ENCODE measurements at regions not wholly inside any gene's neighbourhood (a gene's known extent, or its start where the extent isn't known, plus 50 kb on each side); places are given as distances from the start of the nearest gene placed in this dataset.

GRCh38 chr4:111499706-111500105 lies 645.5 kb upstream of the FAM241A start:
- no peak overlapping the region for H3K27ac ChIP-seq (ENCODE audit: low read depth in 1 of 2, low read length in 2 of 2)
- H3K9me3 ChIP-seq (ENCODE audit: control insufficient read depth in 4 of 4, low read length in 3 of 4) = no peaks in the 10 kb centered on the region
- H3K4me3 ChIP-seq (ENCODE audit: low read depth in 1 of 3, low read length in 3 of 3) = no peak overlapping the region
- TF ChIP-seq RAD21 (IDR thresholded peaks at IDR 0.05) (no peak), HNF4G (IDR thresholded peaks at IDR 0.05) (no peak), CTCF (IDR thresholded peaks at IDR 0.05; ENCODE audit: low read depth, low read length, missing input control) (no peak)
- H3K9ac ChIP-seq (ENCODE audit: low read depth in 1 of 2, low read length in 2 of 2) = no peak overlapping the region
- H3K4me1 ChIP-seq (ENCODE audit: control insufficient read depth in 4 of 4, insufficient read depth in 4 of 4, low read length in 3 of 4) = no peaks in the 10 kb centered on the region
- H3K36me3 ChIP-seq (ENCODE audit: control insufficient read depth in 4 of 4, insufficient read depth in 3 of 4, low read depth in 1 of 4, low read length in 3 of 4) = no peaks in the 10 kb centered on the region
- DNase-seq (ENCODE audit: low spot score) = no peak
- WGBS = 65% methylated on average over 1 of the region's 1 CpG
- no peaks in the 10 kb centered on the region for H3K27me3 ChIP-seq (ENCODE audit: control insufficient read depth in 4 of 4, insufficient read depth in 4 of 4, low read length in 3 of 4)

- H3K27ac ChIP-seq (ENCODE audit: low read depth in 1 of 2, low read length in 2 of 2) = no peak overlapping the region
- H3K4me3 ChIP-seq (ENCODE audit: low read depth in 1 of 3, low read length in 3 of 3) = no peak overlapping the region
- TF ChIP-seq GABPA (IDR thresholded peaks at IDR 0.05 in 1 of 2, conservative IDR thresholded peaks at IDR 0.05 in 1 of 2) (no peak), HNF4A (conservative IDR thresholded peaks at IDR 0.05) (no peak), FOXA1 (IDR thresholded peaks at IDR 0.05) (no peak), SP1 (IDR thresholded peaks at IDR 0.05) (no peak), FOXA2 (IDR thresholded peaks at IDR 0.05) (no peak), EGR1 (IDR thresholded peaks at IDR 0.05; ENCODE audit: low read depth in 2 of 2) (no peak), ZBTB33 (IDR thresholded peaks at IDR 0.05) (no peak), CTCF (IDR thresholded peaks at IDR 0.05; ENCODE audit: low read depth, low read length, missing input control) (no peak), HNF4G (IDR thresholded peaks at IDR 0.05) (no peak), YY1 (IDR thresholded peaks at IDR 0.05) (no peak), JUND (IDR thresholded peaks at IDR 0.05) (no peak), REST (IDR thresholded peaks at IDR 0.05) (no peak), NR2F2 (IDR thresholded peaks at IDR 0.05) (no peak), RXRA (IDR thresholded peaks at IDR 0.05) (no peak), ATF3 (IDR thresholded peaks at IDR 0.05) (no peak), RAD21 (IDR thresholded peaks at IDR 0.05) (no peak), TAF1 (conservative IDR thresholded peaks at IDR 0.05) (no peak)
- 62% methylated on average over 3 of the region's 3 CpGs for WGBS
- DNase-seq (ENCODE audit: low spot score) = no peak
- H3K9me3 ChIP-seq (ENCODE audit: control insufficient read depth in 4 of 4, low read length in 3 of 4) = no peaks in the 10 kb centered on the region
- no peaks in the 10 kb centered on the region for H3K27me3 ChIP-seq (ENCODE audit: control insufficient read depth in 4 of 4, insufficient read depth in 4 of 4, low read length in 3 of 4)
- H3K9ac ChIP-seq (ENCODE audit: low read depth in 1 of 2, low read length in 2 of 2) = no peak overlapping the region
- H3K4me1 ChIP-seq (ENCODE audit: control insufficient read depth in 4 of 4, insufficient read depth in 4 of 4, low read length in 3 of 4) = no peaks in the 10 kb centered on the region
- H3K36me3 ChIP-seq (ENCODE audit: control insufficient read depth in 4 of 4, insufficient read depth in 3 of 4, low read depth in 1 of 4, low read length in 3 of 4) = no peaks in the 10 kb centered on the region
Observed at GRCh38 chr4:111500858-111501257, 644.4 kb upstream of the FAM241A start.

Data from liver (tissue), 8 donors.